ENCODE measurements at regions not wholly inside any gene's neighbourhood (a gene's known extent, or its start where the extent isn't known, plus 50 kb on each side); places are given as distances from the start of the nearest gene placed in this dataset.

GRCh38 chr16:73179705-73180331 lies 131.9 kb upstream of the ZFHX3 start:
- Histone ChIP-seq H3K4me1 (ENCODE audit: low read depth) (no peaks in the 10 kb centered on the region), H3K36me3 (ENCODE audit: low read depth) (no peaks in the 10 kb centered on the region), H3K9me3 (no peaks in the 10 kb centered on the region), H3K4me3 (no peak overlapping the region)
- DNase-seq = no peak
- intact Hi-C loops (cut with DNase I, micrococcal nuclease) = loop anchor here in 1 of 2 donors (10.0 kb wide), 1 partner anchor 345 kb away; no protein-coding TSS in a partner anchor
- ATAC-seq = no peak
- TF ChIP-seq CTCF (IDR thresholded peaks at IDR 0.05) = no peak

GRCh38 chr16:73177729-73178295 lies 129.9 kb upstream of the ZFHX3 start:
- Histone ChIP-seq H3K9me3 (no peaks in the 10 kb centered on the region), H3K4me1 (ENCODE audit: low read depth) (peaks cover 5% of the 10 kb centered on the region), H3K4me3 (no peak overlapping the region), H3K36me3 (ENCODE audit: low read depth) (no peaks in the 10 kb centered on the region)
- ATAC-seq (no peak), DNase-seq (no peak)
- no peak for TF ChIP-seq CTCF (IDR thresholded peaks at IDR 0.05)
- intact Hi-C loops (cut with DNase I, micrococcal nuclease) = loop anchor here in 1 of 2 donors (10.0 kb wide), 1 partner anchor 343 kb away; no protein-coding TSS in a partner anchor

- Histone ChIP-seq H3K9me3 (no peaks in the 10 kb centered on the region), H3K36me3 (ENCODE audit: low read depth) (no peaks in the 10 kb centered on the region), H3K4me3 (no peak overlapping the region), H3K4me1 (ENCODE audit: low read depth) (peaks cover 13% of the 10 kb centered on the region)
- ATAC-seq = peak; percentile 21
- intact Hi-C loops (cut with DNase I, micrococcal nuclease) = loop anchor here in 1 of 2 donors (10.0 kb wide), 1 partner anchor 342 kb away; no protein-coding TSS in a partner anchor
- peak; percentile 13 for TF ChIP-seq CTCF (IDR thresholded peaks at IDR 0.05)
- DNase-seq = peak in 1 of 3 donors; percentile 40
These were observed 128.7 kb upstream of the ZFHX3 start for GRCh38 chr16:73176577-73177013.

- ATAC-seq = no peak
- intact Hi-C loops (cut with DNase I, micrococcal nuclease) = loop anchor here in 1 of 2 donors (10.0 kb wide), 1 partner anchor 338 kb away; no protein-coding TSS in a partner anchor
- H3K4me3 ChIP-seq = no peak overlapping the region
- H3K9me3 ChIP-seq = no peaks in the 10 kb centered on the region
- H3K4me1 ChIP-seq (ENCODE audit: low read depth) = peaks cover 21% of the 10 kb centered on the region
- no peak for DNase-seq
- no peak for TF ChIP-seq CTCF (IDR thresholded peaks at IDR 0.05)
- H3K36me3 ChIP-seq (ENCODE audit: low read depth) = no peaks in the 10 kb centered on the region
These were observed 125.2 kb upstream of the ZFHX3 start for GRCh38 chr16:73172973-73173709.

GRCh38 chr16:73172241-73172972 lies 124.5 kb upstream of the ZFHX3 start:
- no peaks in the 10 kb centered on the region for H3K36me3 ChIP-seq (ENCODE audit: low read depth)
- intact Hi-C loops (cut with DNase I, micrococcal nuclease) = loop anchor here in 1 of 2 donors (10.0 kb wide), 1 partner anchor 338 kb away; no protein-coding TSS in a partner anchor
- ATAC-seq (peak; percentile 88), DNase-seq (peak; percentile 81 to 93 (median 84))
- no peaks in the 10 kb centered on the region for H3K9me3 ChIP-seq
- no peak for TF ChIP-seq CTCF (IDR thresholded peaks at IDR 0.05)
- H3K4me3 ChIP-seq = no peak overlapping the region
- H3K4me1 ChIP-seq (ENCODE audit: low read depth) = peaks cover 21% of the 10 kb centered on the region
